ENCODE measurements at regions not wholly inside any gene's neighbourhood (a gene's known extent, or its start where the extent isn't known, plus 50 kb on each side); places are given as distances from the start of the nearest gene placed in this dataset.
"Not testable (repeated sequence)": the region's sequence is repeated elsewhere in the genome, so short reads cannot be mapped to it uniquely, and the experiment has no call there.

DNA sequence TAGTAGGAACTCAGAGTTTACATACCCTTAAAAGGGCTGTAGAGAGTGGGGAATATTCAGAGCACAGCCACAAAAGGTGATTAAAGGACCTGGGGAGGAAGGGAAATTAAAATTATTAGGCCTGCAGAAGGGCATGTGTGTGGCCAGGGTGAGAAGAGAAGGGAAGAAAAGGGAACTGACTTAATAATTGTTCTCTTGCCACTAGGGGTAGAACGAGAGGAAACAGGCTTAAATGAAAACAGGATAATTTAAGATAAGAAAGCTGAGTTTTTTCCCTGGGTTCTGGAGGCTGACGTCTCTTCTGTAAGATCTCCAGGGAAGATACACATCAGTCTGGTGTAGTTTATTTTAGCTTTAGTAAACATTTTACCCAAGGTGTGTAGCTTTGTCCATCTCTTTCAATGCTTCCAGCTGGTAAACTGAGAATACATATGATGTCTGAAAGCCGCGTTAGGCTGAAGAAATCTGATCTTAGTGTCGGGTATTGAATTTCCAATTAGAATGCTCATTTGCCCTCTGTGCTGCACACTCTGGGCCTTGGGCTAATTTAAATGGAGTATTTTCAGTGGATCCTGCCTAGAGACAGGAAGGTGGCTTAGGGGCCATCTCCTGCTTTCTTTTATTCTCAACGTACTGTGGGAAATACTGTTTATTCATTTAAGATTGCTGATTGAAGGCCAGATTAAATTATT lies 416.8 kb downstream of the TMEM38B start:
- no peak for DNase-seq

DNA sequence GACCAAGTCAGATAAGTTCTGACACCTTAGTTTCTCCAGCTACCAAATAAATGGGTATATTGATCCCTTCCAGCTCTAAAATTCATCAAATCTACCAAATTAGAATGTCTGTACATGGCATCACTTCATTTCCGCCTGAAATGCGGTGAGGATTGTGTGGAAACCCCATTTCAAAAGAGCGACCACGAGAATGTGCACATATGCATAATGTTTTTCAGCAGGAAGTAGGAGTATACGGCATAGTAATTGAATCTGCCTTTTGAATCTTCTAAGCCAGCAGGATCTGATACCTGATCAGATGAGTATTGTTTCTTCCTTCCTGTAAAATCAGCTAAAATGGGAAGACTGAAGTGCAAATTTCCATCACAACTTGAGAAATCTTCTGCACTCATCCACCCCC lies 418.6 kb downstream of the TMEM38B start:
- no peak for DNase-seq

DNA sequence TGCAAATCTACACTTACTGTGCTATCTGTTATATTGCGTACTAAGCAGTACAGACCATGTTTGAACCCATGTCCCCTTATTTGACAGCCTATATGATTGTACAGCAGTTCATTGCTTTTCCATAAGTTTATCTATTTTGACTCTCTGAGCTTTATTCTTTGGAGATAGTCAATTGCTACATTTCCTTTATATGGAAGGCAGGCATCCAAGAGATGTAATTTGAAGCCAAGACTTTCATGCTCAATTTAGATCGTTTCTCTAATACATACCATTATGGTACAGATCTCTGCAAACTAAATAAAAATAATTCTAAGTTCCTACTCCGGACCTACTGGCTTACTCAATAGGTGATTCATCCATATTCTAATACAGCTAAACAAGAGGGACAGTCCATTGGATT lies 424.8 kb downstream of the TMEM38B start:
- DNase-seq = no peak

DNA sequence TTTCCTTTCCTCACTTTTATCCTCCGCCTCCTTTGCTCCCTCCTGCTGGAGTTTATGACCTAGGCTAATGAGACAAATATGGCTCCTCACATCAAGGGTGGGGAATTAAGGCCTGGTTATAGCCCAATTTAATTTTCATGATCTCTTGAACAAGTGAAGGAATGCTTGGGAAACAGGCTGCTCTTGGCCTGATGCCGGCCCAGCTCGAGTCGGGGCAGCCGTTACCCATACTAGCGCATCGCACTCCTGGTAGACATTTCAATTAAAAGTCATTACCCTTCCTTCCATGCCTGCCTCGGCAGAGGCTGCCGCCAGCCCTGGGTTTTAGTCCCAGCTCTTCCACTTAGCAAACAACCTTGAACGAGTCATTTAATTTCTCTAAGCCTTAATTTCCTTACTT lies 425.7 kb downstream of the TMEM38B start:
- no peak for DNase-seq

DNA sequence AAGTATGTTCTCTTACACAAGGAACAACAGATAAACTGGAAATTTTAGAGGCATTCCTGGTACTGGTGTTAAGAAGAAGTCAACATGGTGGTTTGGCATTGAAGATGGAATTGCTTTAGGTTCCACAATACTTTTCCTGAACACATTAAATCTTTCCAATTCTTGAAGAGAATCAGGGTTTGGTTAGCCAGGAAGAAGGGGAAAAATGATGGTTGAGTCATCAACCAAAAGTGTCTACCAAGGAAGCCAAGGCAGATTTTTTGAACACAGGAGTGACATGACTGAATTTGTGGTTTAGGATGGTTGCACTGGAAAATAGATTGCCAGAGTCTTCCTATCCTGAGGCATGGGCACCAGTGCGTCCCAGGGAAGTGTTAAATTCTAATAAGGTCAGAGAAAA lies 433.4 kb downstream of the TMEM38B start:
- no peak for DNase-seq

DNA sequence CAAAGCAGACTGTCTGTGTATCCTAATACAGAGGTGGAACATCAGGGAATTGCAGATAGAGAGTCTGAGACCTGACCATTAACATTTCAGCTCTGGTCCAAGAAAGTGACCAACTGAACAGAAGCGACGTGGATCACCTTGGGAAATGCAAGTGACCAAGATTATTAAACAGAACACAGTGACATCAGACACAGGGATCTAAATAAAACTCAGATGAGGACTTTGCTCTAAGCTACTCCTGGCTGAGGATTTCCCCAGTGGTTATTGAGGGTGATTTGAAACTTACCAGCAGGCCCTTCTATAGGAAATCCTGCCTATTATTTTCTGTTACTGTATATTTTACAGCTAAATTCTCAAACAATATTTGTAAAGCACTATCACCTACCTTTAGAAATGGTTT lies 436.0 kb downstream of the TMEM38B start:
- no peak for DNase-seq

DNA sequence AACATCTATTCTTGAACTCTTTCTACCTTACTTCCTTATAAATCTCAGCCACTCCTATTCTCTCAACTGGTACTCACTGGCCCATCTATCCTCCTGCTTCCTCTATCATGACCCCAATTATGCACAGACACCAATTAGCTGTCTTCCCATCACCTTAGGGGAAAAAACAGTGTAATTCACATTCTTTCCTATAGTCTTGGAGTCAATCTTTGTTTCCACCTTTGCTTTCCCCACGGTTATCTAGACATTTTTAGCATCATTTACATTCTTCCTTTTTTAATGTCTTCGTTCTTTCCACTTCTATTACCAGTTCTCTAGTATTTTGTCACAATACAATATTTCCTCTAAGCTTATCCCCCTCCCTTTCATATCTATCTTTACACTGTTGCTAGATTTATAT lies 449.4 kb downstream of the TMEM38B start:
- DNase-seq = no peak

DNA sequence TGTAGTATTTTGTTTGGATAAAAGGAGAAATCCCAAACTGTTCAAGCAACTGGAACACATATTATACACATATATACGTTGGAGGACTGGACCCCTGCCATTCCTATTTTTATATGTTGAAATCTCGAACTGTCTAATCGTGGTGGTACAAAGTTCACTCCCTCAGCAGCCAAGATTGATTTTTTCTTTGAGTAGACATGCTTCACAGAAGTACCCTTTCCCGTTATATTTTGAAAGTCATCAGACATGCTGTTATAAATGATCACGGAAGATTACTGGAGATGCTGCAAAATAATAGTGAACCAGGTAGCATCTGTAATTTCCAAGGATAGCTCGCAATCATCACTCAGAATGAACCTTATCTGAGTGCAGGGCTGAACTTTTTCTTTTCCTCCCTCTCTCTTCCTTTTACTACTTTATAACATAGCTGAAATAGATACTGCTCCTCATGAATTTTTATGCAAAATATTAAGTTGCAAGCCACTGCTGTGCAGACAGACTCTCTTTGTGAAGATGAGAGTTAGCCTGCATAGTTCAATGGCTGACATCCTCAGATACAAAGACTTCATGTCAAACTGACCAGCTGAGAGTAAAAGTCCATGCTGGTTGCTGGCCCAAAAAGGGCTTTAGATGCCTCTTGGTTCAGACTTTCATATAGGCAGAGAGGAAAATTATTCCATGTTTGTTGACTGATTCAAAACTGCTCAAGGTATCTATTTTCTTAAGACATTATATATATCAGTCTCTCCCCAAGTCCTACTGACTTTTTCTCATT lies 451.9 kb downstream of the TMEM38B start:
- DNase-seq = no peak

DNA sequence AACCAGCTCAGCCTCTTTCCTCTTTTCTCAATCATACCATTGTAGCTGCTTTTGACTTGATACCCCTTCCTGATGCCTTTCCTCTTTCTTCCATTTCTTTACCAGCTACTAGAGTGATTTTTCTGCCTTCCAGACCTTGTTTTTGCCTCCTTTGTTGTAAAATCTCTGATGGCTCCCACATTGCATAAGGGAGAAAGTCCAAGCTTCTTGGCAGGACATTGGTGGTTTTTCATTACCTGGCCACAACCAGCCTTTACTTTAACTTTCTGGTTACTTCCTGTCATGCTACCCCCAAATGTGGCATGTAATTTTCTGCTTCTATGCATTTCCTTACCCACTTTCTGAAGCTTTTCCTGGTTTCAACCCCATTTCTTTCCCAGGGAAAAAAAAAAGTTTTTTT lies 452.5 kb downstream of the TMEM38B start:
- DNase-seq = no peak

DNA sequence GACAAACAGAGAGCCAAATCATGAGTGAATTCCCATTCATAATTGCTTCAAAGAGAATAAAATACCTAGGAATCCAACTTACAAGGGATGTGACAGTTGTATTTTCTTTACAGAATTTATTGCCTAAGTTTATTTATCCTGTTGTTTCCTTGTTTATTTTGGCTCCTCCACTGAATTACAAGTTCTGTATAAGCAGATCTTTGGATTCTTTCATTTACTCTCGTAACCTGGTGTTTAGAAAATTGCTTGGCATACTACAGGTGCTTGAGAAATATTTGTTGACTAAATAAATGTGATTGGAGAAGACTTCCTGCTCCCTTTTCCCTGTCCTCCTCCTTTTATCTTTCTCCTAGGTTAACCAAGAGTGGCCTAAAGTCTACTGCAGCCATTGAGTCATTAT lies 455.6 kb downstream of the TMEM38B start:
- DNase-seq = no peak

DNA sequence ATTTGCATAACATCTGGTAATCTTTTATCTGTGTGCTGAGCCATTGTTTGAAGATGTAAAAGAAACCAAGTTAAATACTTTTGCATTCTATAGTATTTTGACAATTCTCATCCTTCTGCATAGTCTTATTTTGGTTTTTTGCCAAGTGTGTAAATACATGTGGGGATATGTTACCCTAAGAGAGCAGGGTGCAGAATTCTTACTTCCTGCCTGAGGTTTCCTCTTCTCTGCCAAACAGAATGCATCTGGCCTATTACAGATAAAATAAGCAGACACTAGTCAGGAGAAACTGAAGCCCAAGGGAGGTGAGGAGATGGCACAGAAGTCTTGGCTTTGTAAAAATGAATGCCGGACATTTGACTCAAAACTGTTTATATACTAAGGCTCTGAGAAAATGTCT lies 462.1 kb downstream of the TMEM38B start:
- no peak for DNase-seq

DNA sequence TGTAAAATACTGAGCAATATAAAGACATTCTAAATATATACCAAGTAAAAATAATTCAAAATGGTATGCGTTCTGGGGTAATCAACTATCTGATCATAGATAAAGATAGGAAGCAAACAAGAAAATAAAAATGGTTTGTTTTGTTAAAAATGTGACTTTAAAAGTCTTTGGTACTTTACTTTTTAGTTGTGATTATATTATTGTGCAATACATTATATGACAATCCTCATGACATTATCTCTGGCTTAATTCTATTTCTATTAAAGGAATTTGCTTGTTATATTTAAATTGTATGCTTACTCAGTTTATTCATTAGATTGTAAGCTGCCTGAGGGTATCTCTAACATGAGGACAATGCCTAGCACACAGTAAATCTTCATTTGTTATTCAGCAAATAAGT lies 477.9 kb downstream of the TMEM38B start:
- DNase-seq = no peak

DNA sequence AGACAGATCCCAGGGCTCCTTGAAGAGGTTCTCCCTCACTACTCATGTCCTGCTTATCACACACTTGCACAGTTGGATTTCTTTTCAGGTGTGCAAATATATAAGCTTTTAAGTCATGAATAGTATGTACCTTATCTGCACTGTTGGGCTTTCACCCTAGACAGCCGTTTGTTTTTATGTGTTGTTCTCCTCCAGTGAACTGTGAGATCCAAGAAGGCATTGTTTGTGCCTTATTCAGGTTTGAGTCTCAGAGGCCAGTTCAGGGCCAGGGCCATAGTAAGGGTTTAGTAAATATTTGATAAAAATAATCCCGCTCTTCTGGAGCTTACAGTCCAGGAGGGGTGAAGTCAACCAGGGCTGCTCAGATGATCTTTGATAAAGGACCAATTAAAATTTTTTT lies 480.0 kb downstream of the TMEM38B start:
- no peak for DNase-seq

DNA sequence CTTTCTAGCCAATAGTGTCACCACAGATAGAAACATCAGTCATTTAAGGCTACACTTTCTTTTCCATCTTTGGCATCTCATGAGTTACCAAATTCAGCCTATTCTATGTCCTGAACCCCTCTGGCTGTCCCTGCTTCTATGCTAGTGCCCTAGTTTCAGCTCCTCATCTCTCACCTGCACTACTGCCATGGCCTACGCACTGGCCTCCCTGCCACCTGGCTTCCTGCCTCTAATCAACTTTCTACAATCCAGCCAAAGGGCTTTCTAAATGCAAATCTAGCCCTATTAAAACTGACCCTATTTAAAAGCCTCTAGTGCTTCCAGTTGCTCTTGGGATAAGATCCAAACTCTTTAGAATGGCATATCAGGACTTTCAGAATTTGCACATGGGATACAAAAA lies 482.9 kb downstream of the TMEM38B start:
- DNase-seq = no peak

DNA sequence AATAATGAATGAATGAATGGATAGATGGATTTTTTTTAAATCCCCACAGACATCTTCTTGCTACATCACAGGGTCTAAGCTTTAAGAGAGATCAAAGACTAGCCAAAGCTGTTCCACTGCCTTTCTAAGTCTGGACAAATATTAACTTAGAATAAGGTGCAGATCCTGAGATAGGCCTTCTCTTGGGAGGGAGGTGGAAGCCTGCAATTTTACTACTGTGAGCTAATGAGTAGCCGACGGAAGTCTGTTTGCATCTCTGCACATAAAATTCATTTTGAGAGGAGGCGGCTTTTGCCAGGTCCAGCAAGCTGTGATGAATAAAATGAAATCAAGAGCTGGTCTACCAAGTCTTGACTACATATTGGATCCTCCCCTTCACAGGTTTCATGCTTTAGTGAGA lies 484.9 kb downstream of the TMEM38B start:
- no peak for DNase-seq

DNA sequence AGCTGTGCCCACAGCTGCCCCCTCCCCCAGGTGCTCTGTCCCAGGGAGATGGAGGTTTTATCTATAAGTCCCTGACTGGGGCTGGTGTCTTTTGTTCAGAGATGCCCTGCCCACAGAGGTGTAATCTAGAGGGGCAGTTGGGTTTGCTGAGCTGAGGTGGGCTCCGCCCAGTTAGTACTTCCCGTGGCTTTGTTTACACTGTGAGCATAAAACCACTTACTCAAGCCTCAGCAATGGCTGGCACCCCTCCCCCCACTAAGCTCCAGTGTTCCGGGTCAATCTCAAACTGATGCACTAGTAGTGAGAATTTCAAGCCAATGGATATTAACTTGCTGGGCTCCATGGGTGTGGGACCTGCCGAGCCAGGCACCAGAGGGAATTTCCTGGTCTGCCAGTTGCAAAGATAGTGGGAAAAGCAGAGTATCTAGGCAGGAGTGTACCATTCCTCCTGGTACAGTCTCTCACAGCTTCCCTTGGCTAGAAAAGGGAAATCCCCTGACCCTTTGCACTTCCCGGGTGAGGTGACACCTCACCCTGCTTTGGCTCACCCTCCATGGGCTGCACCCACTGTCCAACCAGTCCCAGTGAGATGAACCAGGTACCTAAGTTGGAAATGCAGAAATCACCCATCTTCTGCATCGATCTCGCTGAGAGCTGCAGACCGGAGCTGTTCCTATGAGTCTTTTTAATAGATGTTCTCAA lies 509.6 kb downstream of the TMEM38B start:
- not testable (repeated sequence) for DNase-seq

DNA sequence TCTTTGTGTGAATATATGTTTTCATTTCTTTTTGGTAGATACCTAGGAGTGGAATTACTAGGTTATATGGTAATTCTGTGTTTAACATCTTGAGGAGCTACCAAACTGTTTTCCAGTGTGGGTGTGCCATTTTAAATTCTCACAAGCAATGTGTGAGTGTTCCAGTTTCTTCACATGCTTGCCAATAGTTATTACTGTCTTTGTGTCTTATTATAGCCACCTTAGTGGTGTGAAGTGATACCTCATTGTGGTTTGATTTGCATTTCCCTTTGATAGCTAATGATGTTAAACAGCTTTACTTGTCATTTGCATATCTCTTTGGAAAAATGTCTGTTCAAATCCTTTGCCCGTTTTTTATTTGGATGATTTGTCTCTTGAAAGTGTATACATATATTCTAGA lies 513.0 kb downstream of the TMEM38B start:
- DNase-seq = no peak

DNA sequence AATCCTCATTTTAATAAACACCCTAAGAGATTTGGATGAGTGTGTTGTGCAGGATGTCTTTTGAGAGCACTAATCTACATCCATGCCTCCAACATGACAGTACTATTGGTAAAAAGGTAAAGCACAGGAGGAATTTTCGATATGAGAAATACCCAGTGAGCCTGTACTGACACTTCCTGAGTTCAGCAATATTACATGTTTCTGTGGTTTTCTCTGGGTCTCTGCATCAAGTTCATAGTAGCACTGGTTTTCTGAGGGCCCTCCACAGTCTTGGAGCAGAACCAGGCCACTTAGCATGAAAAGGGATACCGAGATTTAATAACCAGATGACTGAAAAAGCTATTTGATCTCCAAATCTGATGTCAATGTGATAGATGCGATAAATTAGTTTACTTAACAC lies 524.1 kb downstream of the TMEM38B start:
- no peak for DNase-seq

DNA sequence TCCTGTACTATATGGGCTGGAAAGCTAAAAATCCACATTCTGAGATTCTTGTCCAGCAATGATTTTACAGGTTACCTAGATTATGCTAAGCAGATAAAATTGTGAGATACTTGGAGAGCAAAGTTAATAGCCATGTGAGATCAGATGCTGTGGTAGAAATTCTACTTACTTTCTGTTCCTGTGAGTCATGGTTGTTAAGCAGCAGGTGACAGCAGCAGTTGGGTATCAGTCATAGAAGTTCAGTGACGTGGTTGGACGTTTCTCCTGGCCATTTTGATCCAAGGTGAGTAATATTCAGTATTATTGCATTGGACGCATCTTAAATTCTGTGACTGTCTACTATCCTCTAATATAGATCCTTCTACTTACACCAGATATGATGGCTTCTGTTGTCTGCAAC lies 524.5 kb downstream of the TMEM38B start:
- no peak for DNase-seq

DNA sequence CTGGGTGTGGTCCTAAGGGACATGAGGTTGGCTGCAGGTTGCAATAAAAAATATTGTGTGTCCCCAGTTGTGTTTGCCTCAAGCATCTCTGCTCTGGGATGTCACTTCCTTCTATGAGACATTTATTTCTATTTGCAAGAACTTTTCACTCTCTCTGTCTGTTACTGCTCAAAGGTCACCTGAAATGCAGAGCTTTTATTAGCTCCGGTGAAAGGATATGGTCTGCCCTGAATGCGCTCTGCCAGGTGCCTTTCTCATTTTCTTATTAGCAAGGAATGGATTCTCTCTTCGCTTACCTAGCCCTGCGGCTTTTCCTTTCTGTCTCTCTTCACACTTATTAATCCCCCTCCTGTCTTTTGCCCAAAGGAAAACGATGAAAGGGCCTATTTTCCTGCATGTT lies 526.1 kb downstream of the TMEM38B start:
- DNase-seq = no peak

DNA sequence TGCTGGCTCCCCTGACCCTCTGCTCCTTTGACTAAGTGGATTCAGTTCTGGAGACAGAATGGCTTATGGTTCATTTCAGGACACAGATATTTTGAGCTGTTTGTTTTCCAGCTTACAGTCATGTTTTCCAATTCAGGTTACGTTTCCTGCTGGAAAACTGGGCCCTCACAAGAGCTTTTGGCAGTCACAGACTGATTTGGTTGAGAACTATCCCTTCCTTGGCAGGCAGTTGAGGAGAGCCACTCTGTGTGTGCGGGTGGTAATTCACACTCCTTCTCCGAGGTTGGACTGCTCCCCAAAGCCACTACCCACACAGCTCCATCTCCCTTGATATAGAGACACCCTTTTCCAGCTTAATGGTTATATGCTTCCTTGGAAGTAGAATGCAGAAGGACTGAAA lies 534.5 kb downstream of the TMEM38B start:
- DNase-seq = no peak

DNA sequence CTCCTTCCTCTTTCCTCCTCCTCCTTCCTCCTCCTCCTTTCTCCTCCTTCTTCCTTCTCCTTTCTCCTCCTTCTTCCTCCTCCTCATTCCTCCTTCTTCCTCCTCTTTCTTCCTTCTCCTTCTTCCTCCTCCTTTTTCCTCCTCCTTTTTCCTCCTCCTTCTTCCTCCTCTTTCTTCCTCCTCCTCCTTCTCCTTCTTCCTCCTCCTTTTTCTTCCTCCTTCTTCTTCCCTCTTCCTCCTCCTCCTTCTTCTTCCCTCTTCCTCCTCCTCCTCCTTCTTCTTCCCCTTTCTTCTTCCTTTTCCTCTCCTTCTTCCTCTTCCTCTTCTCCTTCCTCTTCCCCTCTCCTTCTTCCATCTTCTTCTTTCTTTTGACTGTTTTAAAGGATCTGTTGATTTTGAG lies 538.8 kb downstream of the TMEM38B start:
- DNase-seq = no peak

DNA sequence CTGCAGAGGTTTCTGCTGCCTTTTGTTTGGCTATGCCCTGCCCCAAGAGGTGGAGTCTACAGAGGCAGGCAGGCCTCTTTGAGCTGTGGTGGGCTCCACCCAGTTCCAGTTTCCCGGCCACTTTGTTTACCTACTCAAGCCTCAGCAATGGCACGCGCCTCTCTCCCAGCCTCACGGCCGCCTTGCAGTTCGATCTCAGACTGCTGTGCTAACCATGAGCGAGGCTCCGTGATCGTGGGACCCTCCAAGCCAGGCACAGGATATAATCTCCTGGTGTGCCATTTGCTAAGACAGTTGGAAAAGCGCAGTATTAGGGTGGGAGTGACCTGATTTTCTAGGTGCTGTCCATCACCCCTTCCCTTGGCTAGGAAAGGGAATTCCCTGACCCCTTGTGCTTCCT lies 566.6 kb downstream of the TMEM38B start:
- DNase-seq = not testable (repeated sequence)

DNA sequence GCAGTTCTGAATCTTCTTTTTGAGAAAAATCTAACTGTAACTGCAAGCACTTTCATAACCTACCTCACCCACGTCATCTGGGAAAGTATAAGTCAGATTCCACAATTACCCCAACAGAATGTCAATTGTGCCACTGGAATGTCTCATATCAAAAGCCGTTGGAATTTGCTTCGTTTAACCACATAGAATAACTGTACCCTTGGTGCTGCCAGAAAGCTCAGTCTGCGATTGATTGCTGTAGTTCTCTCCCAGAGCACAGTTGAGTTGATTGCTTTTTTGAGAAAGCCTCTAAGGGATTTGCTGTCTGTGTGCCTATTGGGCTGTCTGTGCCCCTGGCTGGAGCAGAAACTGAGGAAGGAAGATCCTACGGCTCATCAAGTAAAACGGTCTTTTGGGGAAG lies 583.6 kb downstream of the TMEM38B start:
- DNase-seq = no peak

Measured in NCI-H2081 treated with DMSO at 0.1 percent for 48 hours (cell line).